ENCODE measurements at regions not wholly inside any gene's neighbourhood (a gene's known extent, or its start where the extent isn't known, plus 50 kb on each side); places are given as distances from the start of the nearest gene placed in this dataset.
A peak's percentile ranks its signal among the peaks of the same experiment; 100 is the strongest.

DNA sequence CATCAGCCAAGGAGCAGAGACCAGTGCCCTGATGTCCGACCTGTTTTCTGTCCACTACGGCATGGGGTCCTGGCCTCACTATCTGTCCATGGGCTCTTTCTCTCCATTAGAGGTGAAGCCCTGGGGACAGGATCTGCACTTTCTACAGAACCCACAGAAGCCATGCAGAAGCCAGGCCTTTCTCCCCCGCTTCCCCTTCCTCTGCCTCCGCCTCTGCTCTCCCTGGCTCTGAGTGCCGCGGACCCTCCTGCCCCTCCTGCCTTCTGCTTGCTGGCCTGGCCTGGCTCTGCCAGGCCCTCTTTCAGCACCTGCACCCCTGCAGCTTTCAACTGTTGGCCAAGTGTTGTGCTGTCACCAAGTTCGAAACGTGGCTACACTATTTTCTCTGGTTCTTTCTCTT lies 439.8 kb upstream of the ZMIZ1 start:
- H3K4me3 ChIP-seq, result no peak overlapping the region
- no peak for TF ChIP-seq EP300 (IDR thresholded peaks at IDR 0.05)
- TF ChIP-seq, protein P1, sequence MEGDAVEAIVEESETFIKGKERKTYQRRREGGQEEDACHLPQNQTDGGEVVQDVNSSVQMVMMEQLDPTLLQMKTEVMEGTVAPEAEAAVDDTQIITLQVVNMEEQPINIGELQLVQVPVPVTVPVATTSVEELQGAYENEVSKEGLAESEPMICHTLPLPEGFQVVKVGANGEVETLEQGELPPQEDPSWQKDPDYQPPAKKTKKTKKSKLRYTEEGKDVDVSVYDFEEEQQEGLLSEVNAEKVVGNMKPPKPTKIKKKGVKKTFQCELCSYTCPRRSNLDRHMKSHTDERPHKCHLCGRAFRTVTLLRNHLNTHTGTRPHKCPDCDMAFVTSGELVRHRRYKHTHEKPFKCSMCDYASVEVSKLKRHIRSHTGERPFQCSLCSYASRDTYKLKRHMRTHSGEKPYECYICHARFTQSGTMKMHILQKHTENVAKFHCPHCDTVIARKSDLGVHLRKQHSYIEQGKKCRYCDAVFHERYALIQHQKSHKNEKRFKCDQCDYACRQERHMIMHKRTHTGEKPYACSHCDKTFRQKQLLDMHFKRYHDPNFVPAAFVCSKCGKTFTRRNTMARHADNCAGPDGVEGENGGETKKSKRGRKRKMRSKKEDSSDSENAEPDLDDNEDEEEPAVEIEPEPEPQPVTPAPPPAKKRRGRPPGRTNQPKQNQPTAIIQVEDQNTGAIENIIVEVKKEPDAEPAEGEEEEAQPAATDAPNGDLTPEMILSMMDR (IDR thresholded peaks at IDR 0.05), result no peak
- WGBS, 2 donors, result 76 to 93% methylated on average over 8 of the region's 8 CpGs
- peaks cover 0 to 33% (median 0%) of the 10 kb centered on the region in 4 donors for H3K4me1 ChIP-seq
- H3K9me3 ChIP-seq, result no peaks in the 10 kb centered on the region
- H3K36me3 ChIP-seq, result no peaks in the 10 kb centered on the region
- H3K27ac ChIP-seq, result no peak overlapping the region
- no peak for DNase-seq (ENCODE audit: low spot score in 2 of 2)
- H3K27me3 ChIP-seq, result no peaks in the 10 kb centered on the region

DNA sequence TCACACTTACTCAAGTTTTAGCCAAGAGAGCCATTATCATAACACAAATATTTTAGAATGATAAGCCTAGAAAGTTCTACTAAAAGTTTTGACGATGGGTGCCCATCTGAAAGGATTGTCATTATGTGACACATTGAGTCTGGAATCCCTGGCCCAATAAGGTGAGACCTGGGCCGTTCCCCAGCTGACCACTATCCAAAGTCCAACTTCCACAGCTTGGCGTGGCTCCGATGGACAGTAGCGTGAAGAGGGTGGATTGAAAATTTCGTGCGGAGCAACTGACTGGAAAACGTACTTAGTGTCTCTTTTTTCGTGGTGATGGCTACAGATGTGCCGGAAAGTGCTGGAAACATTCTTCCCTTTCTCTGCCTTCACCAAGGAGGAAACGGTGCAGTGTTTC lies 439.0 kb upstream of the ZMIZ1 start:
- TF ChIP-seq EP300 (IDR thresholded peaks at IDR 0.05), result no peak
- TF ChIP-seq, protein P1 (IDR thresholded peaks at IDR 0.05), result no peak
- TF ChIP-seq POLR2A (IDR thresholded peaks at IDR 0.05), result no peak
- no peaks in the 10 kb centered on the region for H3K9me3 ChIP-seq
- WGBS, 2 donors, result 80 to 96% methylated on average over 11 of the region's 11 CpGs
- H3K27me3 ChIP-seq, result no peaks in the 10 kb centered on the region
- no peak overlapping the region for H3K27ac ChIP-seq
- H3K36me3 ChIP-seq, result no peaks in the 10 kb centered on the region
- no peak for DNase-seq (ENCODE audit: low spot score in 2 of 2)
- H3K4me3 ChIP-seq, result no peak overlapping the region
- H3K4me1 ChIP-seq, result peaks cover 0 to 33% (median 0%) of the 10 kb centered on the region in 4 donors

DNA sequence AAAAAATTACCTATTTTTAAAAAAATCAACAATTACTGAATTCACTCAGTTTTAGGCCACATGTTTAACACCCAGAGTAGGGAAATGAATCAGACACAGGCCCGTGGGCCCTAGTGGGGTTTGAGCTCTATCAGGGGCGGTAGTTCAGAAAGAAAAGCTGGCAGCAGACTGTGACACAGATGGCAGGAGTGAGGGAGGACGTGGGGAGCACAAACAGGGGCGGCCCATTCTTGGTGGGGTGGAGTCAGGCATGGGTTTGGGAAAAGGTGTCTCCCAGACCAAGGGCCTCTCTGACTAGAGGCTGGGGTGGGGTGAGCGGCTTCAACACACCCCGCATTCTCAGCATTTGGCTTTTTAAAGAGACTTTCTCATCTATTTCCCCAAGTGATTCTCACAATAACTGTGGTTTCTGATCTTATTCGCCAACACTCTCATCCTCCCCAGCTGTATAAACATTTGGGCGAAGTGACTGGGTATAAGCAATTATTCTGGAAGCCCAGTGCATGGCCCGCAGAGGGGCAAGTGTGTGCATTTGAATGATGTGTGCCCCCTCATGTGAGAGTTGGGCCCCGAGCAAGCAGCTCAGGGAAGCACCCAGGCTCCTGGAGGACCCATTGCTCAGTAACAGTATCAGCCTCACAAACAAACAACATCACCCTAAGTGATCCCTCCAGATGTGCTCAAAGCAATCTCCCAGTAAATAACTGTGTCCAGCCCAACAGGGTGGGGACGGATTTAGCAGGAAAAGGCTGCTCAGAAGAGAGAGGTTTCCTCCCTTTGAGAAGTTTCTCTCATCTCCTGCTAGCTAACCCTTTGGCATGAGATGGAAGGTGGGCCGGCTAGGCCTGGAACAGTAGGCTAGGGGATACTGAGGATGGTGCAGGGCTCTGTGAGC lies 437.6 kb upstream of the ZMIZ1 start:
- Histone ChIP-seq H3K4me3 (no peak overlapping the region), H3K4me1 (peaks cover 0 to 38% (median 0%) of the 10 kb centered on the region in 4 donors), H3K27me3 (no peaks in the 10 kb centered on the region), H3K9me3 (no peaks in the 10 kb centered on the region), H3K36me3 (no peaks in the 10 kb centered on the region), H3K27ac (peak overlapping the region in 2 of 4 donors; percentile 73 to 78)
- WGBS, 2 donors, result 71% methylated on average over 12 of the region's 12 CpGs
- TF ChIP-seq POLR2A (IDR thresholded peaks at IDR 0.05), result no peak
- TF ChIP-seq EP300 (IDR thresholded peaks at IDR 0.05), result peak in 1 of 2 donors; percentile 24
- peak in 1 of 2 donors; percentile 55 for DNase-seq (ENCODE audit: low spot score in 2 of 2)

DNA sequence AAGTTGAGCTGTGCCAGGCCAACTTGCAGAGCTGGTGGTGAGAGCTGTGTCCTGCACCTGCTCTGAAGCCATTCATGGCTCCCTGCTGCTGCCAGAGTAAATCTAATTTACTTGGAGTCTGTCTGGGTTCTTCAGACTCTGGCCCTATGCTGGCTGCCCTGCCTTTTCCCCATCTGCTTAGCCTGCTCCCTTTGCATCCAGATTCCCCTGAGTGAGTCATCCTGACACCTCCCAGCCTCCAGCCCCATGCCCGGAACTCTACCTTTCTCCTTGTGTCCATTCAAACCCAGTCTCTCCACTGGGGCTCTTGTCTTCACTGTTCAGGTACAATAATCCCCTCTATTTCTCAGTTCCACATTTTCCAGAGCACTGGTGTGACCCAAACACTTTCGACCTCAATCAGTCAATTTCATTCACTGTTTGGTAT lies 434.4 kb upstream of the ZMIZ1 start:
- TF ChIP-seq EP300 (IDR thresholded peaks at IDR 0.05), result no peak
- TF ChIP-seq, protein P1 (IDR thresholded peaks at IDR 0.05), result no peak
- no peak for TF ChIP-seq POLR2A (IDR thresholded peaks at IDR 0.05)
- peak overlapping the region in 1 of 4 donors; percentile 46 for H3K27ac ChIP-seq
- no peak for DNase-seq (ENCODE audit: low spot score in 2 of 2)
- H3K4me1 ChIP-seq, result peaks cover 0 to 38% (median 0%) of the 10 kb centered on the region in 4 donors
- H3K9me3 ChIP-seq, result no peaks in the 10 kb centered on the region
- H3K27me3 ChIP-seq, result no peaks in the 10 kb centered on the region
- WGBS, 2 donors, result 56% methylated on average over 2 of the region's 2 CpGs
- no peak overlapping the region for H3K4me3 ChIP-seq
- H3K36me3 ChIP-seq, result no peaks in the 10 kb centered on the region

DNA sequence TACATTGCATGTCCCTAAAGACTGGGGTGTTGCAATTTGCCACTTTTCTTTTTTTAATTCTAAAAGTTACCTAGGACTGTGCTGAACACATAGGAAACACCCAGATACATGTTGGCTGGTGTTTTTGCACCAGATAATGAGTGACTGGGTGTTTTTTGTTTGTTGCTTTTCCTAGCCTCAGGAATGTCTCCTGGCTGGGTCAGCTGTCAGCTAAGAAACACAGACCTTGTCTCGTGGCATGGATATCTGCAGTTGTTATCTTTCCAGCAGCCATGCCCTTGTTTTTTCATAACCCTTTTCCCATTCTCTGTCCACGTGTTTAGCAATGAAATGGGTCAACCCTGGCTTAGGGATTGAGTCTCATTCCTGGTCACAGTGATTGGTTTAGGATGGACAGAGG lies 433.9 kb upstream of the ZMIZ1 start:
- Histone ChIP-seq H3K9me3 (no peaks in the 10 kb centered on the region), H3K4me1 (peaks cover 0 to 38% (median 0%) of the 10 kb centered on the region in 4 donors), H3K4me3 (no peak overlapping the region), H3K27me3 (no peaks in the 10 kb centered on the region), H3K36me3 (no peaks in the 10 kb centered on the region), H3K27ac (peak overlapping the region in 2 of 4 donors; percentile 55 to 60)
- 42 to 55% methylated on average over 2 of the region's 2 CpGs for WGBS, 2 donors
- no peak for TF ChIP-seq POLR2A (IDR thresholded peaks at IDR 0.05)
- TF ChIP-seq EP300 (IDR thresholded peaks at IDR 0.05), result peak in 1 of 2 donors; percentile 79
- TF ChIP-seq, protein P1 (IDR thresholded peaks at IDR 0.05), result no peak
- DNase-seq (ENCODE audit: low spot score in 2 of 2), result peak in 1 of 2 donors; percentile 35

All from tibial nerve (tissue), 4 donors.